ENCODE measurements at regions not wholly inside any gene's neighbourhood (a gene's known extent, or its start where the extent isn't known, plus 50 kb on each side); places are given as distances from the start of the nearest gene placed in this dataset.

GRCh38 chr13:50104493-50104892 is 89.2 kb downstream of the KCNRG start:
- DNase-seq = no peak

DNA sequence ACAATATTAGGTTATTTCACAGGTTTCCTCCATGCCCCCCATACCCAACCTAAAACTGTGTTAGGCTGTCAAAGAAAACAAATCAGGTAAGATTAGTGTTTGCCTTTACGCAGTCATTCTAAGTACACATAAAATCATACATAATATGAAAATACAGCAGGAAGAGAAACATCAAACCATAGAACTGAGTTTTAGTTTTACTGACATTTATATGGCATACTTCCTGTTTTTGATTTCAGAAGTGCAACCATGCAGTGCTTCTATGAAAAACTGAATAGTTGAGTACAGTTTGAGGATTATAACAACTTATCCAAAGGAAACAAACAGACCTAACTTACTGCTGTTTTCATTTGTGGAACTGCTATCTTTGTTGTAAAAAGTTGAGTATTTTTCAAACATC is 91.3 kb downstream of the KCNRG start:
- no peak for DNase-seq

- DNase-seq = peak; percentile 11
These were observed 92.0 kb downstream of the KCNRG start for GRCh38 chr13:50107205-50107604.

- no peak for DNase-seq
These were observed 99.7 kb downstream of the KCNRG start for GRCh38 chr13:50114961-50115360.

DNA sequence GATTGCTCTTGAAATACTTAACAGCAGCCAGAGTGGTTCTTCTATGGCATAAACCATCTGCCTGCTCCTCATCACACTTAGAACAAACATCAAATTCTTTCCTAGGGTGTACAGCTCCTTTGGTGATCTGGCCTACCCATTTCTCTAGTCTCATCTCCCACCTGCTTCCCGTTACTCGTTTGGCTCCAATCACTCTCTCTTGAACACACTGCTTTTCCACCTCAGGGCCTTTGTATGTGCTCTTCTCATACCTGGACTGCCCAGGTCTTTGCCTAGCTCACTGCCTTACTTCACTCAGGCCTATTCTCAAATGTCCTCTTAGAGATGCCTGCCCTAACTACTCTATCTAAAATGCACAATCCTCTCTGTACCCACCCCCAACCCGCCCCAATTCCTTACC is 100.5 kb downstream of the KCNRG start:
- DNase-seq = no peak

- peak; percentile 24 for DNase-seq
These were observed 101.3 kb downstream of the KCNRG start for GRCh38 chr13:50116430-50116973.

DNA sequence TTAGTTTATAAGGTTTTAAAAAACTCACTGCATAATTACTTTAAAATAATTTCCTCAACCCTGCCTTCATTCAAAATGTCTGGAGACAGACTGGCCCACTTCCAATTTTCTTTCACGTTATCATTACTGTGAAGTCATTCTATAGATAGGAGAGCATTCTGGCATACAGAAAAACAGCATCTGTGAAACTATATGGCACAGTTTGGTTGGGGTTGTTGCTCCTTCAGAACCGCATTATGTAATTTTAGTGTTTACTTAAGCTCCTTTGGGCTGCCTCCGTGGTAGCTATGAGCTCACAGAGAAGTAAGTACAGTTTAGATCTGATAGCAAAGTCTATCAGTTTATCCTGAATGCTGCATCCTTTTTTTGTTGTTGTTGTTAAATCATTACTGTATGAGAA is 104.3 kb downstream of the KCNRG start:
- DNase-seq = no peak

GRCh38 chr13:50122455-50122854 is 107.2 kb downstream of the KCNRG start:
- no peak for DNase-seq

GRCh38 chr13:50123002-50123401 is 107.8 kb downstream of the KCNRG start:
- no peak for DNase-seq

DNA sequence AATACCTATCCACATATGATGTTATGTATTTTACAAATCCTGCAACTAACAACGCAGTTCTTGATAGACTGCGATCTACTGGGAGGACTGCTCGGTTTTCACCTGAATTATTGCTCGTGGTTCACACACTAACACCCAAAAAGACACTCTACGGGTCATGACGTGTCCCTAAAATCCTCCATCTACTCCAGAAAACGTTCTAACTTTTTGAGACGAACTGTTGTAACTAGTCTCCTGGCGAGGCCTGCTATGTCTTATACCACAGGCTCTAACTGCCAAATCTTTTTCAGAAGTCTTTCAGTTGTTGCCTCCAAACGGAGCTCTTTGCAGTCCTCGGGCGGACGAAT is 108.2 kb downstream of the KCNRG start:
- no peak for DNase-seq

DNA sequence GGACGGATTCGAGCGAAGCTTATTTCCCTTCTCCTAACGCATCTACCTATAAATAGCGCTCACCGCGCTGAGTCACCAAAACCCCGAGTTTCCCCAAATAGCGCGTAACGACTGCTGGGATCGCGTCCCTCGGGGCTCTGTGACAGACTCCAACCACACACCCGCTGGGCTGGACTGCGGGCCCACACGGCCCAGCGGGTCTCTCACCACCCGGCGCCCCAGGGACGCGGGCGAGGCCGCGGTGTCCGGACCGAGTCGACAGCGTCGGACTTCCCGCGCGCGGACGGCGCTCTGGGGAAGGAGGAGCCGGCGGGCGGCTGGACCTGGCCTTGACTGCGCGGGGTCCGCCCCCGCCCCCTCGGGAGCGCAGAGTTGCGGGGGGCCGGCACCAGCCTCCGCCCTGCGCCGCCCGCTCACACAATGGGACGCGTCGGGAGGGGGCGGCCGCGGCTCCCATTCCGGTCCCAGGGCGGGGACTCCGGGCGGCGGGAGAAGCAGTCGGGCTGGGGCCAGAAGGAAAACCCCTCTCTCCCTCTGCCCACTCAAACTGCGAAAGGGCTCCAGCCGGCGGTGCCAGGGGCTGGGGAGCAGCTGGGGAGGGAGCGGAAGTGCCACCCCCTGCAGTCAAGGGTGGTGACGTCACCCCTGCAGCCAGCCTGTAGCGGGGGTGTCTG is 108.8 kb downstream of the KCNRG start:
- DNase-seq = peak; percentile 98

- peak; percentile 60 for DNase-seq
These were observed 109.5 kb downstream of the KCNRG start for GRCh38 chr13:50124536-50125303.

DNA sequence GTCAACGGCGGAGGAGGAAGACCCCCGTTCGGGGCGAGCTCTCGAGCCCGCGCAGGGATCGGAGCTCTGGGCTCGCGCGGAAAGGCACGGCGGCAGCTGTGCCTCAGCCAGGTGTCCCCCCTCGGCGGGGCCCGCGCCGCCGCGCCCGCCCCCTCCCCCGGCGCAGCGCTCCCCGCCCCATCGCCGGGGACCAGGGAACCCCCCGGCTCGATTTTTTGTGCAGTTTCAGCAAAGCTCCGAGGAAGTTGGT is 110.0 kb downstream of the KCNRG start:
- DNase-seq = no peak

GRCh38 chr13:50125554-50126262 is 110.5 kb downstream of the KCNRG start:
- peak; percentile 92 for DNase-seq

GRCh38 chr13:50126263-50126992 is 111.2 kb downstream of the KCNRG start:
- peak; percentile 38 for DNase-seq

DNA sequence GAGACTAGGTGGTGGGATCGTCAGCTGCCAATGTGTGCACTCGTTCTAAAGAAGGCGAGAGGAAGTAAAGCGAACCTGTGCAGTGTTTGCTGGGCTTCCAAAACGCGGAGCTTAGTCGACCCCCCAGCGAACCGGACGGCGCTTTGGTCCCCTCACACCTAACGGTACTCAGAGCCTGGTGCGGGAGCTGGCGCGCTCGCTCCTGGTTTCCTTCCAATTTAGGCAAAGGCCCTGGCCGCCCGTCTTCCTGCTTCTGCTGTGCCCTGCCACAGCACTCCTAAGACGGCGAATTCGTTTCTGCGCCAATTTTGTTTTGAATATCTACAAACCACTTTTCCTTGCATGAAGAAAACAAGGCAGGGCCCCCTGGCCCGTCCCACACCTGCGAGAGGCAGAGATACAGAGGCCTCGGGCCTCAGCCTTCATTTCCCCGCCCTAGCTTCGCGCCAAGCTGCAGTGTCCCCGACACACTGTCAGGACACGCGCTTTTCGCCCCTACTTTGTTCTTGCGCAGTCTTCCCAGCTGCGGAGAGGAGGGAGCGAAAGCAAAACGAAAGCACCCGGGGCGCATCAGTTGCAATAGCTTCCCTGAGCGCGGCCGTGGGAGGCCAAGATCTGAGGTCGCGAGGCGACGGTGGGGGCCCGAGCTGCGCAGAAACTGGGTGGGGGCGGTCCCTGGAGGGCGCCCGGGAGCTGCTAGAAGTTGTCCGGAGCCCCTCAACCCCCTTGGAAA is 111.9 kb downstream of the KCNRG start:
- DNase-seq = peak; percentile 50

GRCh38 chr13:50127726-50128291 is 112.6 kb downstream of the KCNRG start:
- no peak for DNase-seq

GRCh38 chr13:50128428-50128931 is 113.2 kb downstream of the KCNRG start:
- no peak for DNase-seq

- no peak for DNase-seq
These were observed 113.9 kb downstream of the KCNRG start for GRCh38 chr13:50129081-50129705.

DNA sequence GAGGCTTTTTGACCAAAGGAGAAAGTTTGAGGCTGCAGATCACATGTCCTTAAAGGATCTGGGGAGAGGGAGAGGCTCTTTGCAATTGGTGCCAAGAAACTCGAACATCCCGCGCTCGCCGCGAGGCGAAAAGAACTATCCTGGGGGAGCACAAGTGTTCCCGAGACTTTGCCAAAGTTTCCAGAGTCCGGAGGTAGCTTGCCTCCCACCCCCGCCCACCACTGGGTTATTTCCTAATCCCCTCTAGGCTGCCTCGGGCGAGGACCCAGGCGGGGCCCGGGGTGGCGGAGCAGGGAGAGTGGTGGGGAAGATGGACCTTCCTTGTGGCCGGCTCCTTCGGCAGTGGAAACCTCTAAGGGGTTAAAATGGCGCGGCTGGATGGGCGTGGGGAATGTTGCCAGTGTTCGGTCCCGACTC is 114.5 kb downstream of the KCNRG start:
- peak; percentile 10 for DNase-seq
